OCI-LY3 (cell line): ENCODE measurements at regions not wholly inside any gene's neighbourhood (a gene's known extent, or its start where the extent isn't known, plus 50 kb on each side); places are given as distances from the start of the nearest gene placed in this dataset.

Experiments used
- EZH2phosphoT487 ChIP-seq: fragments of 200-600 bp; shearing (Covaris generic); IDR thresholded peaks from 2 replicates; pipeline ENCODE4 v1.6.1; 2018; ENCODE audit warnings: antibody characterized with exemption, mixed run types, low read depth
- TF ChIP-seq, protein P1 (sequence below): fragments of 200-600, 300-600 bp; sonication (generic); IDR thresholded peaks from 2 replicates; pipeline ENCODE4 v1.5.1; 2014; ENCODE audit warnings: antibody characterized with exemption, low read length, low read depth

DNA sequence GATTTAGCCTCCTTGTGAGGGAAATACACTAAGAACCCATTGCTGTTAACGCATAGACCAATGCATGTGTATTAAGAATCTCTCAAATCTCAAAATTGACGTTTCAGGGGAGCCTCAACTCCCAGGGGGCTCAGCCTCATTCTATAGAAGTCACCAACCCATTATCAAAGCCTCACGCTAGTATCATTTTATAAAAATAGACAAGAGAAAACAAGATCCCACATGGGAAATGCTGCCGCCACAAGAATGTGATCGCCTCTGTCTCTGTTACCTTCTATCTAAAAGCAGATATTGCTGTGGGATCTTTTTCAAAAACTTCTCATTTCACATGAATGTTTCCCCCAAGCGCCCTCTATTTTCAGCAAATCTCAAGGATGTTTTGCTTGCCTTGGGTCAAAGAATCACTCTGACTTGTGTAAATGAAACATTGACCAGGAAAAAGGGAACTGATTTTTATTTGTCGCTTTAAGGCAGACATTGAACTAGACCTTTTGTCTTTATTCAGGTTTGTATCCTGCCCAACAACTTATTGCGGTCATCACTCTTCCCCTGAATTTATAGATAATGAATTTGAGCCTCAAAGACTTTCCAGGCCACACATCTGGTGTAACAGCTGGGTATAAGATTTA is 679.0 kb upstream of the ID2 start:
- TF ChIP-seq, protein P1, sequence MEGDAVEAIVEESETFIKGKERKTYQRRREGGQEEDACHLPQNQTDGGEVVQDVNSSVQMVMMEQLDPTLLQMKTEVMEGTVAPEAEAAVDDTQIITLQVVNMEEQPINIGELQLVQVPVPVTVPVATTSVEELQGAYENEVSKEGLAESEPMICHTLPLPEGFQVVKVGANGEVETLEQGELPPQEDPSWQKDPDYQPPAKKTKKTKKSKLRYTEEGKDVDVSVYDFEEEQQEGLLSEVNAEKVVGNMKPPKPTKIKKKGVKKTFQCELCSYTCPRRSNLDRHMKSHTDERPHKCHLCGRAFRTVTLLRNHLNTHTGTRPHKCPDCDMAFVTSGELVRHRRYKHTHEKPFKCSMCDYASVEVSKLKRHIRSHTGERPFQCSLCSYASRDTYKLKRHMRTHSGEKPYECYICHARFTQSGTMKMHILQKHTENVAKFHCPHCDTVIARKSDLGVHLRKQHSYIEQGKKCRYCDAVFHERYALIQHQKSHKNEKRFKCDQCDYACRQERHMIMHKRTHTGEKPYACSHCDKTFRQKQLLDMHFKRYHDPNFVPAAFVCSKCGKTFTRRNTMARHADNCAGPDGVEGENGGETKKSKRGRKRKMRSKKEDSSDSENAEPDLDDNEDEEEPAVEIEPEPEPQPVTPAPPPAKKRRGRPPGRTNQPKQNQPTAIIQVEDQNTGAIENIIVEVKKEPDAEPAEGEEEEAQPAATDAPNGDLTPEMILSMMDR: no peak
- TF ChIP-seq EZH2phosphoT487: no peak
